ENCODE measurements at regions not wholly inside any gene's neighbourhood (a gene's known extent, or its start where the extent isn't known, plus 50 kb on each side); places are given as distances from the start of the nearest gene placed in this dataset.

GRCh38 chr6:105786449-105786848 lies 299.7 kb upstream of the PRDM1 start (continued):
- TF ChIP-seq ZNF709 (CRISPR knock-in tag; IDR thresholded peaks at IDR 0.05) (no peak), ZNF414 (CRISPR knock-in tag; IDR thresholded peaks at IDR 0.05) (no peak), ZNF331 (CRISPR knock-in tag; IDR thresholded peaks at IDR 0.05) (no peak), ATM (IDR thresholded peaks at IDR 0.05; ENCODE audit: borderline replicate concordance) (no peak), MYPOP (CRISPR knock-in tag; IDR thresholded peaks at IDR 0.05) (no peak)

- Histone ChIP-seq H3K4me1 (ENCODE audit: insufficient read depth, low read length) (no peaks in the 10 kb centered on the region), H3K4me2 (ENCODE audit: low read depth, low read length) (no peak overlapping the region), H3K79me2 (ENCODE audit: insufficient read depth, low read length) (no peaks in the 10 kb centered on the region), H3K9ac (ENCODE audit: insufficient read depth, low read depth, low read length) (no peak overlapping the region), H3K27me3 (ENCODE audit: control insufficient read depth in 1 of 2, insufficient read depth in 2 of 2, low read length in 2 of 2) (peaks cover 0 to 14% of the 10 kb centered on the region in 2 experiments; a peak in 1 of 5 replicates), H3K4me3 (replicated peaks in 1 of 3; ENCODE audit: insufficient read depth in 1 of 3, low read depth in 2 of 3, low read length in 3 of 3) (no peak overlapping the region), H4K20me1 (ENCODE audit: insufficient read depth, low read length) (no peaks in the 10 kb centered on the region), H3K36me3 (replicated peaks in 1 of 2; ENCODE audit: control insufficient read depth in 1 of 2, insufficient read depth in 2 of 2, low read length in 2 of 2) (no peaks in the 10 kb centered on the region), H3K9me3 (ENCODE audit: low read length) (no peaks in the 10 kb centered on the region), H2AFZ (ENCODE audit: low read length) (no peak overlapping the region), H3K27ac (ENCODE audit: extremely low read length, insufficient read depth, low read length) (no peak overlapping the region)
- POLR2A ChIA-PET: no interaction called here
- BruUV-seq (replicated peaks): no TSS peak
- DNase-seq (ENCODE audit: low spot score): no peak
- in situ Hi-C loops (cut with HindIII; ENCODE audit: extremely low pct_ligation_motif_present, low pct_unique_long_range_greater_than_20kb) (no loop called here), intact Hi-C loops (cut with micrococcal nuclease; ENCODE audit: unreplicated experiment) (no loop called here)
- FAIRE-seq: no peak
- no peak for TF ChIP-seq HMGXB4 (CRISPR knock-in tag; IDR thresholded peaks at IDR 0.05; ENCODE audit: borderline replicate concordance in 1 of 2, low read depth in 1 of 2)
- 4% methylated on average over 6 of the region's 6 CpGs for WGBS (ENCODE audit: low lambda C conversion rate)
- no peak for ATAC-seq
- CTCF ChIA-PET (ENCODE audit: low intra/inter-chr PET ratio, low total read pairs): no interaction called here
Observed at GRCh38 chr6:105785066-105785811, 300.9 kb upstream of the PRDM1 start.
